Retina (tissue), 1 donor: ENCODE measurements at regions not wholly inside any gene's neighbourhood (a gene's known extent, or its start where the extent isn't known, plus 50 kb on each side); places are given as distances from the start of the nearest gene placed in this dataset.
"Not testable (repeated sequence)": the region's sequence is repeated elsewhere in the genome, so short reads cannot be mapped to it uniquely, and the experiment has no call there.

Source experiments
- DNase-seq: peaks from one replicate; pipeline ENCODE4 v3.0.0-alpha.2; 2016

- no peak for DNase-seq
Measured at GRCh38 chr1:213538251-213538650, 449.5 kb upstream of the PROX1 start.

GRCh38 chr1:213539464-213539863 lies 448.3 kb upstream of the PROX1 start:
- no peak for DNase-seq

GRCh38 chr1:213541641-213542040 lies 446.1 kb upstream of the PROX1 start:
- DNase-seq = no peak

- not testable (repeated sequence) for DNase-seq
Measured at GRCh38 chr1:213545181-213545580, 442.6 kb upstream of the PROX1 start.

GRCh38 chr1:213549982-213550381 lies 437.8 kb upstream of the PROX1 start:
- no peak for DNase-seq

GRCh38 chr1:213550804-213551203 lies 437.0 kb upstream of the PROX1 start:
- no peak for DNase-seq

GRCh38 chr1:213552045-213552444 lies 435.7 kb upstream of the PROX1 start:
- no peak for DNase-seq

- no peak for DNase-seq
Measured at GRCh38 chr1:213560226-213560625, 427.5 kb upstream of the PROX1 start.

- no peak for DNase-seq
Measured at GRCh38 chr1:213561870-213562269, 425.9 kb upstream of the PROX1 start.

- no peak for DNase-seq
Measured at GRCh38 chr1:213564215-213564659, 423.5 kb upstream of the PROX1 start.

- DNase-seq = no peak
Measured at GRCh38 chr1:213568929-213569815, 418.6 kb upstream of the PROX1 start.

GRCh38 chr1:213569816-213570150 lies 418.0 kb upstream of the PROX1 start:
- DNase-seq = no peak

- DNase-seq = no peak
Measured at GRCh38 chr1:213570487-213570886, 417.3 kb upstream of the PROX1 start.

- no peak for DNase-seq
Measured at GRCh38 chr1:213571419-213571818, 416.4 kb upstream of the PROX1 start.

GRCh38 chr1:213571843-213572242 lies 415.9 kb upstream of the PROX1 start:
- DNase-seq = no peak

GRCh38 chr1:213572912-213573647 lies 414.7 kb upstream of the PROX1 start:
- DNase-seq = no peak

- no peak for DNase-seq
Measured at GRCh38 chr1:213573648-213574009, 414.1 kb upstream of the PROX1 start.

GRCh38 chr1:213582976-213583567 lies 404.7 kb upstream of the PROX1 start:
- no peak for DNase-seq

GRCh38 chr1:213584272-213584671 lies 403.5 kb upstream of the PROX1 start:
- no peak for DNase-seq

GRCh38 chr1:213585402-213585801 lies 402.4 kb upstream of the PROX1 start:
- DNase-seq = no peak

GRCh38 chr1:213585959-213586586 lies 401.7 kb upstream of the PROX1 start:
- no peak for DNase-seq

GRCh38 chr1:213586587-213586972 lies 401.2 kb upstream of the PROX1 start:
- no peak for DNase-seq

- DNase-seq = no peak
Measured at GRCh38 chr1:213596729-213597128, 391.0 kb upstream of the PROX1 start.
